ENCODE measurements at regions not wholly inside any gene's neighbourhood (a gene's known extent, or its start where the extent isn't known, plus 50 kb on each side); places are given as distances from the start of the nearest gene placed in this dataset.
A peak's percentile ranks its signal among the peaks of the same experiment; 100 is the strongest.

GRCh38 chr15:39153716-39154115 is 427.2 kb upstream of the THBS1 start:
- Mint-ChIP-seq H3K9me3 (no peaks in the 10 kb centered on the region), H3K27ac (no peak overlapping the region), H3K4me3 (no peak overlapping the region), H3K27me3 (peaks cover 24% of the 10 kb centered on the region), H3K4me1 (ENCODE audit: low read depth) (no peaks in the 10 kb centered on the region), H3K36me3 (ENCODE audit: low read depth) (no peaks in the 10 kb centered on the region)
- no peak for DNase-seq

GRCh38 chr15:39154227-39154638 is 426.6 kb upstream of the THBS1 start:
- Mint-ChIP-seq H3K27me3 (peaks cover 24% of the 10 kb centered on the region), H3K4me3 (no peak overlapping the region), H3K36me3 (ENCODE audit: low read depth) (no peaks in the 10 kb centered on the region)

GRCh38 chr15:39154776-39155175 is 426.1 kb upstream of the THBS1 start:
- Mint-ChIP-seq H3K36me3 (ENCODE audit: low read depth) (no peaks in the 10 kb centered on the region), H3K4me1 (ENCODE audit: low read depth) (no peaks in the 10 kb centered on the region), H3K9me3 (no peaks in the 10 kb centered on the region), H3K27me3 (peaks cover 22% of the 10 kb centered on the region), H3K27ac (no peak overlapping the region), H3K4me3 (no peak overlapping the region)
- DNase-seq, result no peak

More at GRCh38 chr15:39154227-39154638, 426.6 kb upstream of the THBS1 start:
- DNase-seq, result no peak
- Mint-ChIP-seq H3K4me1 (ENCODE audit: low read depth) (no peaks in the 10 kb centered on the region), H3K27ac (no peak overlapping the region), H3K9me3 (no peaks in the 10 kb centered on the region)

GRCh38 chr15:39156166-39156565 is 424.7 kb upstream of the THBS1 start:
- H3K27ac Mint-ChIP-seq, result no peak overlapping the region
- H3K36me3 Mint-ChIP-seq (ENCODE audit: low read depth), result no peaks in the 10 kb centered on the region
- H3K4me1 Mint-ChIP-seq (ENCODE audit: low read depth), result no peaks in the 10 kb centered on the region
- no peak overlapping the region for H3K4me3 Mint-ChIP-seq
- H3K9me3 Mint-ChIP-seq, result no peaks in the 10 kb centered on the region
- peaks cover 20% of the 10 kb centered on the region for H3K27me3 Mint-ChIP-seq
- no peak for DNase-seq

- Mint-ChIP-seq H3K9me3 (no peaks in the 10 kb centered on the region), H3K36me3 (ENCODE audit: low read depth) (no peaks in the 10 kb centered on the region), H3K27ac (no peak overlapping the region), H3K4me1 (ENCODE audit: low read depth) (no peaks in the 10 kb centered on the region), H3K4me3 (no peak overlapping the region), H3K27me3 (peaks cover 20% of the 10 kb centered on the region)
- DNase-seq, result no peak
Observed at GRCh38 chr15:39156646-39157250, 424.1 kb upstream of the THBS1 start.

GRCh38 chr15:39157882-39158281 is 423.0 kb upstream of the THBS1 start:
- no peaks in the 10 kb centered on the region for H3K9me3 Mint-ChIP-seq

GRCh38 chr15:39159833-39160232 is 421.0 kb upstream of the THBS1 start:
- Mint-ChIP-seq H3K9me3 (peaks cover 4% of the 10 kb centered on the region), H3K27me3 (peaks cover 23% of the 10 kb centered on the region), H3K36me3 (ENCODE audit: low read depth) (no peaks in the 10 kb centered on the region), H3K4me1 (ENCODE audit: low read depth) (no peaks in the 10 kb centered on the region), H3K4me3 (no peak overlapping the region), H3K27ac (no peak overlapping the region)
- DNase-seq, result no peak

More at GRCh38 chr15:39157882-39158281, 423.0 kb upstream of the THBS1 start:
- no peak for DNase-seq
- H3K4me3 Mint-ChIP-seq, result no peak overlapping the region
- H3K27me3 Mint-ChIP-seq, result peaks cover 19% of the 10 kb centered on the region
- no peaks in the 10 kb centered on the region for H3K4me1 Mint-ChIP-seq (ENCODE audit: low read depth)
- H3K27ac Mint-ChIP-seq, result no peak overlapping the region
- H3K36me3 Mint-ChIP-seq (ENCODE audit: low read depth), result no peaks in the 10 kb centered on the region

- Mint-ChIP-seq H3K4me1 (ENCODE audit: low read depth) (no peaks in the 10 kb centered on the region), H3K27me3 (peaks cover 23% of the 10 kb centered on the region), H3K4me3 (no peak overlapping the region), H3K27ac (no peak overlapping the region), H3K9me3 (peaks cover 4% of the 10 kb centered on the region), H3K36me3 (ENCODE audit: low read depth) (no peaks in the 10 kb centered on the region)
- no peak for DNase-seq
Observed at GRCh38 chr15:39161096-39161495, 419.8 kb upstream of the THBS1 start.

GRCh38 chr15:39165020-39165706 is 415.7 kb upstream of the THBS1 start:
- Mint-ChIP-seq H3K4me3 (no peak overlapping the region), H3K27me3 (peaks cover 49% of the 10 kb centered on the region)

GRCh38 chr15:39167164-39168058 is 413.5 kb upstream of the THBS1 start:
- Mint-ChIP-seq H3K4me3 (no peak overlapping the region), H3K27me3 (peaks cover 61% of the 10 kb centered on the region), H3K9me3 (peaks cover 4% of the 10 kb centered on the region), H3K4me1 (ENCODE audit: low read depth) (peaks cover 1% of the 10 kb centered on the region), H3K27ac (no peak overlapping the region), H3K36me3 (ENCODE audit: low read depth) (no peaks in the 10 kb centered on the region)
- no peak for DNase-seq

More at GRCh38 chr15:39165020-39165706, 415.7 kb upstream of the THBS1 start:
- H3K9me3 Mint-ChIP-seq, result peaks cover 4% of the 10 kb centered on the region
- DNase-seq, result no peak
- H3K4me1 Mint-ChIP-seq (ENCODE audit: low read depth), result no peaks in the 10 kb centered on the region
- no peak overlapping the region for H3K27ac Mint-ChIP-seq
- no peaks in the 10 kb centered on the region for H3K36me3 Mint-ChIP-seq (ENCODE audit: low read depth)

- Mint-ChIP-seq H3K4me1 (ENCODE audit: low read depth) (peaks cover 1% of the 10 kb centered on the region), H3K9me3 (no peaks in the 10 kb centered on the region), H3K27ac (no peak overlapping the region), H3K4me3 (no peak overlapping the region), H3K36me3 (ENCODE audit: low read depth) (no peaks in the 10 kb centered on the region), H3K27me3 (peaks cover 50% of the 10 kb centered on the region)
- peak; percentile 52 for DNase-seq
Observed at GRCh38 chr15:39171944-39172368, 408.9 kb upstream of the THBS1 start.

GRCh38 chr15:39172380-39173281 is 408.2 kb upstream of the THBS1 start:
- no peak for DNase-seq
- no peaks in the 10 kb centered on the region for H3K36me3 Mint-ChIP-seq (ENCODE audit: low read depth)
- H3K27ac Mint-ChIP-seq, result no peak overlapping the region
- H3K27me3 Mint-ChIP-seq, result peaks cover 44% of the 10 kb centered on the region
- H3K9me3 Mint-ChIP-seq, result no peaks in the 10 kb centered on the region
- H3K4me3 Mint-ChIP-seq, result no peak overlapping the region
- H3K4me1 Mint-ChIP-seq (ENCODE audit: low read depth), result peaks cover 1% of the 10 kb centered on the region

- H3K36me3 Mint-ChIP-seq (ENCODE audit: low read depth), result no peaks in the 10 kb centered on the region
- peaks cover 41% of the 10 kb centered on the region for H3K27me3 Mint-ChIP-seq
- H3K4me3 Mint-ChIP-seq, result no peak overlapping the region
- peaks cover 1% of the 10 kb centered on the region for H3K4me1 Mint-ChIP-seq (ENCODE audit: low read depth)
- no peak for DNase-seq
- H3K9me3 Mint-ChIP-seq, result no peaks in the 10 kb centered on the region
- no peak overlapping the region for H3K27ac Mint-ChIP-seq
Observed at GRCh38 chr15:39173426-39173825, 407.5 kb upstream of the THBS1 start.

GRCh38 chr15:39174332-39174731 is 406.5 kb upstream of the THBS1 start:
- Mint-ChIP-seq H3K9me3 (no peaks in the 10 kb centered on the region), H3K27me3 (peaks cover 38% of the 10 kb centered on the region), H3K4me1 (ENCODE audit: low read depth) (peaks cover 1% of the 10 kb centered on the region), H3K27ac (no peak overlapping the region), H3K4me3 (no peak overlapping the region), H3K36me3 (ENCODE audit: low read depth) (no peaks in the 10 kb centered on the region)
- no peak for DNase-seq
